ENCODE measurements at regions not wholly inside any gene's neighbourhood (a gene's known extent, or its start where the extent isn't known, plus 50 kb on each side); places are given as distances from the start of the nearest gene placed in this dataset.

DNA sequence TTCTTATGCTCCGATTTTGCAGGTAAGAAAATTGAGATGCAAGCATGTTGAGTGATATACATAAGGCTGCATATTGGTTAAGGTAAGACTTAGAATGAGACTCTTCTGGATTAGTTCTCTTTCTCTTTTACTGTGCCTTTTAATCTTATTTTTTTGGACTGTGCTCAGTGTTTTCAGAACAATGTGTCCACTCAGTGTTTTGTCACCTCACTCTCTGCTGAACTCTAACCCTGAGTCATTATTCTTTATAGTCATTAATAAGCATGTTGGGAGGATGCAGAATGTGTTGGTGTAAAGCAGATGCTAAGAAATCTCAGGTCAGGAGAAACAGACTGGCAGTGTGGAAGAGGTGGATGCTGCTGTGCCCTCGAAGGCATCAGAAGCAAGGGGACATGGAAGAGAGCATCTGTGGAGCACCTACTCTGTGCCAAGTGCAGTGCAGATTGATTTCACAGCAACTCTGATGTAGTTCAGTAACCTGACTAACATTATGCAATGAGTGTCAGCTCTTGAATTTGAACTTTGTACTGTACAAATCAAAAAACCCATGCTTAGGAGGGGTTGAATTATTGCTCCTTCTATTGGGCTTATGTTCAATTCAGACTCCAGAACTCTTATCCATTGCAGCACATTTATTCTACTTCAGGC is 80.7 kb upstream of the LARGE1 start:
- BruUV-seq (replicated peaks), result no TSS peak
- no peak overlapping the region for H3K4me3 ChIP-seq (replicated peaks in 1 of 2; ENCODE audit: low read depth in 1 of 2, low read length in 2 of 2)
- H3K36me3 ChIP-seq (ENCODE audit: control insufficient read depth in 1 of 2, insufficient read depth in 2 of 2, low read length in 2 of 2), result no peaks in the 10 kb centered on the region
- H3K4me1 ChIP-seq (ENCODE audit: control insufficient read depth in 1 of 2, insufficient read depth in 2 of 2, low read length in 2 of 2), result no peaks in the 10 kb centered on the region
- H3K9me3 ChIP-seq (ENCODE audit: control insufficient read depth in 1 of 2, insufficient read depth in 1 of 2, low read depth in 1 of 2, low read length in 2 of 2), result peaks cover 26 to 31% of the 10 kb centered on the region in 2 experiments; a peak in 2 of 4 replicates
- no peak overlapping the region for H3K9ac ChIP-seq (ENCODE audit: low read length)
- ATAC-seq (no peak), DNase-seq (ENCODE audit: low read depth, low spot score) (no peak)
- no peaks in the 10 kb centered on the region for H4K20me1 ChIP-seq (ENCODE audit: insufficient read depth)
- TF ChIP-seq SIN3A (IDR thresholded peaks at IDR 0.05; ENCODE audit: low read depth) (no peak), EZH2phosphoT487 (IDR thresholded peaks at IDR 0.05; ENCODE audit: borderline replicate concordance) (no peak), POLR2AphosphoS5 (IDR thresholded peaks at IDR 0.05; ENCODE audit: low read depth, low read length) (no peak), JUND (IDR thresholded peaks at IDR 0.05) (no peak), YY1 (IDR thresholded peaks at IDR 0.05; ENCODE audit: extremely low read depth, insufficient replicate concordance, low read depth, low read length) (no peak), RAD21 (IDR thresholded peaks at IDR 0.05; ENCODE audit: low read depth) (no peak), TCF7L2 (IDR thresholded peaks at IDR 0.05; ENCODE audit: borderline replicate concordance, extremely low read depth, insufficient read depth, insufficient read length) (no peak), CEBPB (IDR thresholded peaks at IDR 0.05; ENCODE audit: low read depth) (no peak)
- TF ChIP-seq, protein P1, sequence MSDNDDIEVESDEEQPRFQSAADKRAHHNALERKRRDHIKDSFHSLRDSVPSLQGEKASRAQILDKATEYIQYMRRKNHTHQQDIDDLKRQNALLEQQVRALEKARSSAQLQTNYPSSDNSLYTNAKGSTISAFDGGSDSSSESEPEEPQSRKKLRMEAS (IDR thresholded peaks at IDR 0.05), result no peak
- no peak overlapping the region for H2AFZ ChIP-seq (ENCODE audit: low read depth, low read length, poor library complexity, severe bottlenecking)
- POLR2A ChIA-PET, result no interaction called here
- no peak overlapping the region for H3K27ac ChIP-seq (ENCODE audit: low read depth, low read length)
- no peaks in the 10 kb centered on the region for H3K27me3 ChIP-seq (ENCODE audit: insufficient read depth, low read length)
- RAD21 ChIA-PET (ENCODE audit: low non-redundant PET in 1 of 2, low total read pairs in 2 of 2, uncharacterized antibody in 2 of 2, unreplicated experiment in 2 of 2), result no interaction called here
- H3K9me2 ChIP-seq (ENCODE audit: insufficient read depth), result no peaks in the 10 kb centered on the region
- no peaks in the 10 kb centered on the region for H3K79me2 ChIP-seq (ENCODE audit: insufficient read depth, low read length)
- CTCF ChIA-PET, result no interaction called here
- intact Hi-C loops (cut with micrococcal nuclease), result no loop called here
- H3K4me2 ChIP-seq (ENCODE audit: low read length), result no peak overlapping the region

DNA sequence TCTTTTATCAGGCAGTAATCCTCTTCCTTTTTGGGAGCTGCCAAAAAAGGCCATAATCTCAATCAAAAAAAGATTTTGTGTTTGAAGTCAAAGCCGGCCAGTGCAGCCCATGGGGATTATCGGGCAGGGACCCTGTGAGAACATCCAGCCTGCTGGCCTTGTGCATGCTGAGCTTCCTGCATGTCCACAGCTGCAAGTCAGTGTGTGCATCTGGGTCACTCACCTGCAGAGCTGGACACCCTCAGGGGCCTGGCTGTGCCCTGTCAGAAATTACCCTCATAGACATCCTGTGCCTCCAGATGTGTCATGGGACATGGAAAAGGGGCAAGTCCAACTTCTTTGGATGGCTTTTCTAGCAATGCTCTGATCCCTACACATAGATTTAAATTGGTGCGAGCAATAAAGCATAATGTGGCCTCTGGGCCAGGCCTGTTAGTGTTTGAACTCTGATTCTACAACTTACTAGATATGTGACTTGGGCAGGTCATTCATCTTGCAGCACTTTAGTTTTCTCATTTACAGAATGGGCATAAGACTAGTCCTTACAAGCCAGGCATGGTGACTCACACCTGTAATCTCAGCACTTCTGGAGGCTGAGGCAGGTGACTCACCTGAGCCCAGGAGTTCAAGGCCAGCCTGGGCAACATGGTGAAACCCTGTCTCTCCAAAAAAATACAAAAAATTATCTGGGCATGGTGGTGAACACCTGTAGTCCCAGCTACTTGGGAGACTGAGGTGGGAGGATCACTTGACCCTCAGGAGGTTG is 81.6 kb upstream of the LARGE1 start:
- ChIA-PET POLR2A (no interaction called here), RAD21 (ENCODE audit: low non-redundant PET in 1 of 2, low total read pairs in 2 of 2, uncharacterized antibody in 2 of 2, unreplicated experiment in 2 of 2) (no interaction called here), CTCF (no interaction called here)
- Histone ChIP-seq H3K9ac (ENCODE audit: low read length) (no peak overlapping the region), H3K9me2 (ENCODE audit: insufficient read depth) (no peaks in the 10 kb centered on the region), H4K20me1 (ENCODE audit: insufficient read depth) (no peaks in the 10 kb centered on the region), H3K27ac (ENCODE audit: low read depth, low read length) (no peak overlapping the region), H3K4me3 (replicated peaks in 1 of 2; ENCODE audit: low read depth in 1 of 2, low read length in 2 of 2) (no peak overlapping the region), H3K79me2 (ENCODE audit: insufficient read depth, low read length) (no peaks in the 10 kb centered on the region), H3K4me2 (ENCODE audit: low read length) (no peak overlapping the region), H3K4me1 (ENCODE audit: control insufficient read depth in 1 of 2, insufficient read depth in 2 of 2, low read length in 2 of 2) (no peaks in the 10 kb centered on the region), H3K36me3 (ENCODE audit: control insufficient read depth in 1 of 2, insufficient read depth in 2 of 2, low read length in 2 of 2) (no peaks in the 10 kb centered on the region), H2AFZ (ENCODE audit: low read depth, low read length, poor library complexity, severe bottlenecking) (no peak overlapping the region), H3K27me3 (ENCODE audit: insufficient read depth, low read length) (no peaks in the 10 kb centered on the region), H3K9me3 (ENCODE audit: control insufficient read depth in 1 of 2, insufficient read depth in 1 of 2, low read depth in 1 of 2, low read length in 2 of 2) (peaks cover 25 to 31% of the 10 kb centered on the region in 2 experiments; a peak in 2 of 4 replicates)
- ATAC-seq, result no peak
- no TSS peak for BruUV-seq (replicated peaks)
- intact Hi-C loops (cut with micrococcal nuclease), result no loop called here
- no peak for DNase-seq (ENCODE audit: low read depth, low spot score)
- TF ChIP-seq, protein P2, sequence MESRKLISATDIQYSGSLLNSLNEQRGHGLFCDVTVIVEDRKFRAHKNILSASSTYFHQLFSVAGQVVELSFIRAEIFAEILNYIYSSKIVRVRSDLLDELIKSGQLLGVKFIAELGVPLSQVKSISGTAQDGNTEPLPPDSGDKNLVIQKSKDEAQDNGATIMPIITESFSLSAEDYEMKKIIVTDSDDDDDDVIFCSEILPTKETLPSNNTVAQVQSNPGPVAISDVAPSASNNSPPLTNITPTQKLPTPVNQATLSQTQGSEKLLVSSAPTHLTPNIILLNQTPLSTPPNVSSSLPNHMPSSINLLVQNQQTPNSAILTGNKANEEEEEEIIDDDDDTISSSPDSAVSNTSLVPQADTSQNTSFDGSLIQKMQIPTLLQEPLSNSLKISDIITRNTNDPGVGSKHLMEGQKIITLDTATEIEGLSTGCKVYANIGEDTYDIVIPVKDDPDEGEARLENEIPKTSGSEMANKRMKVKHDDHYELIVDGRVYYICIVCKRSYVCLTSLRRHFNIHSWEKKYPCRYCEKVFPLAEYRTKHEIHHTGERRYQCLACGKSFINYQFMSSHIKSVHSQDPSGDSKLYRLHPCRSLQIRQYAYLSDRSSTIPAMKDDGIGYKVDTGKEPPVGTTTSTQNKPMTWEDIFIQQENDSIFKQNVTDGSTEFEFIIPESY (IDR thresholded peaks at IDR 0.05; ENCODE audit: extremely low read depth, insufficient replicate concordance, low read length), result no peak
- TF ChIP-seq ZFX (IDR thresholded peaks at IDR 0.05) (no peak), POLR2AphosphoS5 (IDR thresholded peaks at IDR 0.05; ENCODE audit: low read depth, low read length) (no peak), EZH2phosphoT487 (IDR thresholded peaks at IDR 0.05; ENCODE audit: borderline replicate concordance) (no peak), JUND (IDR thresholded peaks at IDR 0.05) (no peak), YY1 (IDR thresholded peaks at IDR 0.05; ENCODE audit: extremely low read depth, insufficient replicate concordance, low read depth, low read length) (no peak), SIN3A (IDR thresholded peaks at IDR 0.05; ENCODE audit: low read depth) (no peak)
- TF ChIP-seq, protein P3, sequence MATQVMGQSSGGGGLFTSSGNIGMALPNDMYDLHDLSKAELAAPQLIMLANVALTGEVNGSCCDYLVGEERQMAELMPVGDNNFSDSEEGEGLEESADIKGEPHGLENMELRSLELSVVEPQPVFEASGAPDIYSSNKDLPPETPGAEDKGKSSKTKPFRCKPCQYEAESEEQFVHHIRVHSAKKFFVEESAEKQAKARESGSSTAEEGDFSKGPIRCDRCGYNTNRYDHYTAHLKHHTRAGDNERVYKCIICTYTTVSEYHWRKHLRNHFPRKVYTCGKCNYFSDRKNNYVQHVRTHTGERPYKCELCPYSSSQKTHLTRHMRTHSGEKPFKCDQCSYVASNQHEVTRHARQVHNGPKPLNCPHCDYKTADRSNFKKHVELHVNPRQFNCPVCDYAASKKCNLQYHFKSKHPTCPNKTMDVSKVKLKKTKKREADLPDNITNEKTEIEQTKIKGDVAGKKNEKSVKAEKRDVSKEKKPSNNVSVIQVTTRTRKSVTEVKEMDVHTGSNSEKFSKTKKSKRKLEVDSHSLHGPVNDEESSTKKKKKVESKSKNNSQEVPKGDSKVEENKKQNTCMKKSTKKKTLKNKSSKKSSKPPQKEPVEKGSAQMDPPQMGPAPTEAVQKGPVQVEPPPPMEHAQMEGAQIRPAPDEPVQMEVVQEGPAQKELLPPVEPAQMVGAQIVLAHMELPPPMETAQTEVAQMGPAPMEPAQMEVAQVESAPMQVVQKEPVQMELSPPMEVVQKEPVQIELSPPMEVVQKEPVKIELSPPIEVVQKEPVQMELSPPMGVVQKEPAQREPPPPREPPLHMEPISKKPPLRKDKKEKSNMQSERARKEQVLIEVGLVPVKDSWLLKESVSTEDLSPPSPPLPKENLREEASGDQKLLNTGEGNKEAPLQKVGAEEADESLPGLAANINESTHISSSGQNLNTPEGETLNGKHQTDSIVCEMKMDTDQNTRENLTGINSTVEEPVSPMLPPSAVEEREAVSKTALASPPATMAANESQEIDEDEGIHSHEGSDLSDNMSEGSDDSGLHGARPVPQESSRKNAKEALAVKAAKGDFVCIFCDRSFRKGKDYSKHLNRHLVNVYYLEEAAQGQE (IDR thresholded peaks at IDR 0.05; ENCODE audit: low read depth), result no peak
